Muscle of arm (tissue), 1 donor: ENCODE measurements at regions not wholly inside any gene's neighbourhood (a gene's known extent, or its start where the extent isn't known, plus 50 kb on each side); places are given as distances from the start of the nearest gene placed in this dataset.
A peak's percentile ranks its signal among the peaks of the same experiment; 100 is the strongest.
"Not testable (repeated sequence)": the region's sequence is repeated elsewhere in the genome, so short reads cannot be mapped to it uniquely, and the experiment has no call there.

Experiments
- DNase-seq: peaks from one replicate; pipeline ENCODE4 v3.0.0-alpha.2; 2013

DNA sequence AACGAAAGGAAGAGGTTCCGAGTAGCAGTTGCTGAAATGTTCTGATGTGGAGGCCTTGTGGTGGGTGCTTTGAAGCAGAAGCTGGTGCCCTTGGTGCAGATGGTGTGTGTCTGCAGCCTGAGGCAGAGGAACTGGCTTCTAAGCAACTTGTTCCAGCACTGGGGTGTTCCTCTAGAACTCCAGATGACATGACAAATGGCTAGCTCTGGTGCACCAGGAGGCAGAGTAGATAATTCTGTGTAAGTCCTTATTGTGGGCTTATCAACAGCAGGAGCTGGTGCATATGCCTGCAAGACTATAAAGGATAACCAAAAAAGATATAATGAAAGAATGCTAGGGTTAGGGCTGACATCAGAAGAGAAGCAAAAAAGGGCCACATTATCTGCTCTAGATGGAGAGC is 76.5 kb downstream of the ARL5B start:
- no peak for DNase-seq

- DNase-seq: no peak
Observed at GRCh38 chr10:18737236-18737635, 78.0 kb downstream of the ARL5B start.

DNA sequence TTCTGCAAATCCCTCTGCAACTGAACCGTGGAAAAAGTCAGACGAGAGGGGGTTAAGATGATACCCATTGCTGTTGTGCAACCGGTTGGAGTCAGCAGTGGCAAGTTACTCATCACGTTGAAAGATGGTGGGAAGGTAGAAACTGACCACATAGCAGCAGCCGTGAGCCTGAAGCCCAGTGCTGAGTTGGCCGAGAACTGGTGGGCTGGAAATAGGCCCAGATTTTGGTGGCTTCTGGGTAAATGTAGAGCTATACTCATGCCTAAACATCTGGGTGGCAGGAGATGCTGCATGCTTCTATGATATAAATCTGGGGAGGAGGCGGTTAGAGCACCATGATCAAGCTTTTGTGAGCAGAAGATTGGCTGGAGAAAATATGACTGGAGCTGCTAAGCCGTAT is 78.6 kb downstream of the ARL5B start:
- DNase-seq: no peak

- no peak for DNase-seq
Observed at GRCh38 chr10:18738835-18739234, 79.6 kb downstream of the ARL5B start.

DNA sequence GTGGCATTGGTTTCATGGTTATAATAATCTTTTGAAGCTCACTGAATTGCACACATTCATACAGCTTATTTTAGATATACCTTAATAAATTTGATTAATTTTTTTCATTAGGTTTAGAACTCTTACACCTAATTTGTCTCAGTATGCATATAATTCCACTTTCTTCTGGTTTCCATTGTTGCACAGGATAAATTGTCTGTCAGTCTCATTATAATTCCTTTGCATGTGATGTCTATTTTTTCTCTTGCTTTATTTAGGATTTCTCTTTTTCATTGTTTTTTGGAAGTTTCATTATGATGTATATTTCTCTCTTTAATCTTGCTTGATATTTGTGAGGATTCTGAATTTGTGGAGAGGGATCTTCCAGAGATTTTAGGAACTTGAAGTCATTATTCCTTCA is 84.7 kb downstream of the ARL5B start:
- no peak for DNase-seq

- no peak for DNase-seq
Observed at GRCh38 chr10:18753312-18753895, 94.2 kb downstream of the ARL5B start.

DNA sequence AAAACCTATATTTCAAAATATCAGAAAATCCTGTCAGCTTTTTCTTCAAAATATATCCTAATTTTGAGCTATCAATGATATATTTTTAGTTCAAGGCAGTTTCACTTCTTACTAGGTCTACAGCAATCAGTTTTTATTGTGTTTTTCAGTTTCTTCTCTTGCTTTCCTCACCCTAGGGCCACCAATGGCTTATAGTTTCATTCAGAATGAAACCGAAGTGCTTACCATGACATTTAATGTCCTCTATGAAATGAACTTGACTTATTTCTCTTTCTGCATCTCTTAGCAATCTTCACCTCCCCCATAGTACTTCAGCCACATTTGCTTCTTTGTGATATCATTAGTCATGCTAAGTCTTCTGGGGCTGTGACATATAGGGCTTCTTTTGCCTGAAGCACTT is 100.3 kb downstream of the ARL5B start:
- DNase-seq: no peak

DNA sequence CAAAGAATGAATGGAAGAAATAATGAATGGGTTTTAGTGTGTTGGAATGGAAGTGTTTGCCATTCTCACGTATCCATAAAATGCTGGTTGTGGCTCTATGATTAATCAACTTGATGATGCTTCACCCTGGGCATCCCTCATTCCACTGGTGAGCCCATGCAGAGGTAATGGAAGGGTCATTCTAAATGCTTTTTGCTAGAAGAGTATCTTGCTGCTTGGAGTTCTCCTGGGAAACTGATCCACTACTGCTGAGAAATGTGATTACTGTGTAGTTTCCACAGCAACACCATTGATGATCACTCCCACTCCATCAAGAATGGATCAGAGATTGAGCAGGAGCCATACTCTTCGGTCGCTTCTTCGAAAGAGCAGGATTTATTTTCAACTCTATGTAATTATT is 101.6 kb downstream of the ARL5B start:
- DNase-seq: no peak

DNA sequence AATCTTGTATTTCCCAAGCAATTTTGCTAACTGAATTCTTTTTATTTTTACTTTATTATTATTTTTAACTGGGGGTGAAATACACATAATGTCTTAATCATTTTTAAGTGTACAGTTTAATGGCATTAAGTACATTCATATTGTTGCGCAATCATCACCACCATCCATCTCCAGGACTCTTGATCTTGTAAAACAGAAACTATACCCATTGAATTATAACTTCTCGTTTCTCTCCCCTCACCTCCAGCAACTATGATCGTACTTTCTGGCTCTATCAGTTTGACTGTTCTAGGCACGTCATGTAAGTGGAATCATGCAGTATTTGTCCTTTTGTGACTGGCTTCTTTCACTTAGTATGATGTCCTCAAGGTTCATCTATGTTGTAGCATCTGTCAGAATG is 108.8 kb downstream of the ARL5B start:
- DNase-seq: no peak

- DNase-seq: no peak
Observed at GRCh38 chr10:18773180-18773579, 113.9 kb downstream of the ARL5B start.

DNA sequence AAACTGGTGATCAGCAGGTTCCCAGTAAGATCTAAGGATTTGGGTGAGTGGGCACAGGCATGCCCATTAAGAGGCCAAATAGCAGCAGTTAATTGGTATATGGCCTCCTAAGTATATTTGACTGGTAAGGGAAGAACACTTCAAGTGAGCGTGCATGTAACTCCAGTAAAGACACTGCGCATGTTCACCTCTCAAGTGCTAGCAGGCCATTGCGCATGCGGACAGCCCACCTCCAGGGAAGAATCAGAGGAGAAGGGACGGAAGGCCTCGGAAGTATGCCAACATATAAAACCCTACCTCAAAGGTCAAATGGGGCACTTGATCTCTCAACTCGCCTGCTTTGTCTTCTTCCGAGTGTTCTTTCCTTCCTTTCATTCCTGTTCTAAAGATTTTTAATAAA is 118.0 kb downstream of the ARL5B start:
- DNase-seq: no peak

GRCh38 chr10:18786478-18786877 is 127.2 kb downstream of the ARL5B start:
- no peak for DNase-seq

- DNase-seq: peak; percentile 16
Observed at GRCh38 chr10:18793951-18794350, 134.7 kb downstream of the ARL5B start.

- no peak for DNase-seq
Observed at GRCh38 chr10:18795549-18795948, 136.3 kb downstream of the ARL5B start.

- DNase-seq: no peak
Observed at GRCh38 chr10:18797286-18797685, 138.1 kb downstream of the ARL5B start.

- DNase-seq: peak; percentile 33
Observed at GRCh38 chr10:18822156-18822555, 162.9 kb downstream of the ARL5B start.

DNA sequence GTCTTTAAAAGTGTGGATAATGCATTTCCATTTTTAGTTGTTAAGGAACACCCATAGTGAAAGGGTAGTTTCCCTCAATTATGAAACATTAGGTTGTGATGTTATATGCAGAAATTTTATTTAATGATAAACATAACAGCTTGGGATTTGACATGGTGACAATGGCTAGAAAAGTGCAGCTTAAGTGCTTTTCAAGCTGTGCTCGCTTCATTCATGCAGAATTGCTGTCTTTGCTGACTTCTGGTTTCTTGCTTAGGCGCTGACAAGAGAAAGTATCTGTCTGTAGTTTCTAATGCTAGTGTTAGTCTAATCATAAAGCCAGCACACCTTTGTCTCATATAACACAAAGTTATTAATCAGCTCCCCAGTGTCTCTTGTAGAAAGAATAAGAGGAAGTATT is 170.0 kb downstream of the ARL5B start:
- no peak for DNase-seq

- no peak for DNase-seq
Observed at GRCh38 chr10:18830277-18830676, 171.0 kb downstream of the ARL5B start.

- not testable (repeated sequence) for DNase-seq
Observed at GRCh38 chr10:18856623-18857022, 192.0 kb upstream of the MALRD1 start.

- DNase-seq: no peak
Observed at GRCh38 chr10:18859659-18860058, 188.9 kb upstream of the MALRD1 start.

DNA sequence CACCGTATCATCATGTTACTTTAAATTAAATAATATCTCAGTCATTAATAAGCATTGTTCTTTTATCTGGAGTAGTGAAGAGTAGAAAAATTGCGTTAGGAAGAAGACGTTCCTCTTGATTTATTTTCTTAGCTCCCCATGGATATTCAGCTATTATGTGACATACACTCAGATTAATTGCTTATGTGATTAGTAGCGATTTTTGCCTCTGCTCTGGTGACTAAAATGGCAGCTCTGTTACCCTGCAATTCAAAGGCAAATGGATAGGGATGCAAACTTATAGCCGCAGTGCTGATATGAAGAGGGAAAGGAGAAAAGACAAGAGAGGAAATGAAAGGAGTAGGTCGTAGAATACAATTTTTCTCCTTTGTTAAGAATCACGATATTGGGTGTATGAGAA is 188.4 kb upstream of the MALRD1 start:
- DNase-seq: no peak

DNA sequence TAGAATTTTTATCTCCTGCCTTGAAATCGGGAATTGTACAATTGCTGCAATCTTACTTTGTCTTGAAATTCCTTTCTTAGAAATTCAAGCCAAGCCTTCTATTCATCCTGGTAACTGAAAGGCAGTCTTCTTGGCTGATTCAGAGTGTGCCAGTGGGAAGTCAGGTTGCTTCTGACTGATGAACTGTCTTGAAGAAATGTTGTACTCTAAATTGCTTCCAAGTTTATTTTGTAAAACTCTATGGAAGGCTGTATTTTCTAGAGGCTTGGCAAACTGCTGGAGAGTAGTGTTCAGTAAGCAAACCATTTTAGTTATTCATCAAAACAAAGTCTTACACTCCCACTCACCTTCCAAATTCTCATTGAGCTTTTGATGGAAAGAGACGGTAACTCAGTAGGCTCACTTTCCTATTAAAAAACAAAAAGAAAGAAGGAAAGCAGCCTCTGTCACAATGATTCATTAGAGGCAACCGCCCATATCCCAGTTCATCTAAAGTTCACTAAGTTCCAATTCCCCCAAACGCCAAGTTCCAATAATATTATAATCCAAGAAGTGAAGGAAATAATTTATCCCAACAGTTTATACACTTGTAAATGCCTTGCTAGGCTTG is 187.9 kb upstream of the MALRD1 start:
- peak; percentile 4 for DNase-seq

- DNase-seq: no peak
Observed at GRCh38 chr10:18861382-18861781, 187.2 kb upstream of the MALRD1 start.

DNA sequence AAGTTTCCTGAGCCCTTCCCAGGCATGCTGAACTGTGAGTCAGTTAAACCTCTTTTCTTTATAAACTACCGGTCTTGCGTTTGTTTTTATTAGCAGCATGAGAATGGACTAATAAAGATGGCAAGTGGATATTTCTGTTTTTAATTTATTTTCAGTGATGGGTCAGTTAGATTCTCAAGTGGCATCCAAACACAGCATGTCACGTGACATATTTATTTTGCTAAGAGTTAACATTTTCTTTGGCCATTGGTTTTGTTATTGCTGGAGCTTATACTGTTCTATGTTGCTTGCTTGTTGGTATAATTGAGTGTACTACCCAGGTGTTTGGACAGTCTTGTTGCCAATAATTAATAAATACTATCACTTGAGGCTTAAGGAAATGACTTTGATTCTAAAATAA is 181.7 kb upstream of the MALRD1 start:
- DNase-seq: no peak
